VCaP (cell line): ENCODE measurements at regions not wholly inside any gene's neighbourhood (a gene's known extent, or its start where the extent isn't known, plus 50 kb on each side); places are given as distances from the start of the nearest gene placed in this dataset.
"Not testable (repeated sequence)": the region's sequence is repeated elsewhere in the genome, so short reads cannot be mapped to it uniquely, and the experiment has no call there.

ENCODE experiments used
- H3K27ac ChIP-seq: fragments of 450-650 bp; 2 replicates; pipeline ENCODE4 v1.5.1; 2017
- TF ChIP-seq, protein P1 (sequence below): fragments of 450-650 bp; conservative IDR thresholded peaks from 2 replicates; pipeline ENCODE4 v1.5.1; 2017; ENCODE audit warnings: mild to moderate bottlenecking, moderate library complexity

DNA sequence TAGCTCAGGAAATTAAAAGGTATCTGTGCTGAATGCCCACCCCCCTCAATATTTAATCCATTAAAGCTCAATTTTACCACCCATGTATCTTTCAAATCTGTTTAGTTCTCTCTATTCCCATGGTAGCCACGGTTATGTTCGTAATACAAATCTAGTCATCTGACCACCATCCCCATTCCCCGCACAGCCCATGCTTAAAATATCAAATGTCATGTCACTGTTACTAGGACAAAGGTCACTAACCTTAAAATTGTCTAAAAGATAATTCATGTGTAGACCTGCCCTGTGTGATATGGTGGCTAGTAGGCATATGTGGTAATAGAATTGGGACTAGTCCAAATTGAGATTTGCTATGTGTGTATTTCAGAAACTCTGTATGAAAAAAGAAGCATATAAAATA is 728.5 kb upstream of the B3GALT2 start:
- TF ChIP-seq, protein P1, sequence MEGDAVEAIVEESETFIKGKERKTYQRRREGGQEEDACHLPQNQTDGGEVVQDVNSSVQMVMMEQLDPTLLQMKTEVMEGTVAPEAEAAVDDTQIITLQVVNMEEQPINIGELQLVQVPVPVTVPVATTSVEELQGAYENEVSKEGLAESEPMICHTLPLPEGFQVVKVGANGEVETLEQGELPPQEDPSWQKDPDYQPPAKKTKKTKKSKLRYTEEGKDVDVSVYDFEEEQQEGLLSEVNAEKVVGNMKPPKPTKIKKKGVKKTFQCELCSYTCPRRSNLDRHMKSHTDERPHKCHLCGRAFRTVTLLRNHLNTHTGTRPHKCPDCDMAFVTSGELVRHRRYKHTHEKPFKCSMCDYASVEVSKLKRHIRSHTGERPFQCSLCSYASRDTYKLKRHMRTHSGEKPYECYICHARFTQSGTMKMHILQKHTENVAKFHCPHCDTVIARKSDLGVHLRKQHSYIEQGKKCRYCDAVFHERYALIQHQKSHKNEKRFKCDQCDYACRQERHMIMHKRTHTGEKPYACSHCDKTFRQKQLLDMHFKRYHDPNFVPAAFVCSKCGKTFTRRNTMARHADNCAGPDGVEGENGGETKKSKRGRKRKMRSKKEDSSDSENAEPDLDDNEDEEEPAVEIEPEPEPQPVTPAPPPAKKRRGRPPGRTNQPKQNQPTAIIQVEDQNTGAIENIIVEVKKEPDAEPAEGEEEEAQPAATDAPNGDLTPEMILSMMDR, result no peak
- H3K27ac ChIP-seq, result no peak overlapping the region

DNA sequence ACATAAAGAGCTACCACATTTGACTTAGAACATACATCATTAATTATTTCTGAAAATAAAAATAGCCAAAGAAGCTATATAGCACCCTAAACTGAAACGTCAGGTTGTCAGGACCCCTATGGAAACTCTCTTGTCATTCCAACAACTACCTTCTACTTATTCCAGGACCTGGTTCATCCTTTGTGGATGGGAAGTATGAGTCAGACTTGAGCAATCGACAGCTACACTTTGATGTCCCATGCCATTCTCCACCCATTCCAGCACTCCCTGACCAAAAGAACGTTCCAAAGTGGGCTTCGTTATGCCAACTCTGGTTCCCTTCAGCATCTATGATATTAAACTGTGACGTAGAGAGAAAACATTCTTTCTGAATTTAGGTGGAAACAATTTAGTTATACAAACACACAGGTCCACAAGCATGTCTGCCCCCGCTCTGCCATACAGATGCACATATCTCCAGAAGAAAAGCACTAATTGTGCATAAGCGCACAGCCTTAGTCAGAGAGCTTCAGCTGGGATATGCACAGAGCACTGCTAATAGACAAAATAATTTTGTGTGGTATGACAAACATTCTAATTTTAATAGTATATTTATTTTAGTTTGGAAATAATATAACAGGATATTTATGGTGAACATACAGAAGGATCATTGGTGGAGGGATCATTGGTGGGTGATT is 723.1 kb upstream of the B3GALT2 start:
- no peak overlapping the region for H3K27ac ChIP-seq
- TF ChIP-seq, protein P1, result no peak

DNA sequence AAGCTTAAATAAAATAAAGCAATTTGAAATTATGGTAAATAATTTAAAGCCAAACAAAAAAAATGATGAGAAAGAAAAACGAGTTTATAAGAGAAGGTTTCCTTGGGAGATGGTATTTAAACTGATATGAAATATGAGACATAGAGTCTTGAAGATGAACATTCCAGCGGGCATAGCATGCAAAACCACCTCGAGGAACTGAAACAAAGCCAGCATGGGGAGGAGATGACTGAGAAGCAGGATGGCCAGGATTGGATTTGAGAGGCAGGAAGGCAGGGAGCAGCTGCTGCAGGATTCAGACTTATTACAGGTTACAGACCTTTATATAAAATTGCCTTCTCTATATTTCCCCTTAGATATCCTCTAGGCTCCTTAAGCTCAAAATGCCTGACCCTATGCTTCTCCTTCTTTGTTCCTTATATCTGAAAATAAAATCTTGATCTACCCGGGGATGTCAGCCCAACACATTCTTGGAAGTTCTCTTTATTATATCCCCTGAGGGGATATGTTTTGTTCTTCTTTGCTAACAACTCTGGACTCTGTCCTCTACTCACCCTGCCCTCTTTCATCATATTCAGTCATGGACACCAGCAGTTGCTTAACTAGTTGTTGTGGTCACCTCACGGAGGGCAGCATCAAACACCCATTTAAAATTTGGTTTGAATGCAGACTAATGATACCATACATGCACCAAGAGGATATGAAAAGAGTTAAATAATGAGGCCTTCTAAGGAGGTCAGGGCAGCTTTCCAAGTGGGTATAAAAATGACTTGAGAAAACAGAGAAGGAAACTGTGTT is 719.1 kb upstream of the B3GALT2 start:
- TF ChIP-seq, protein P1, result no peak
- H3K27ac ChIP-seq, result no peak overlapping the region

GRCh38 chr1:193891788-193892187 is 705.4 kb upstream of the B3GALT2 start:
- H3K27ac ChIP-seq, result no peak overlapping the region
- TF ChIP-seq, protein P1, result no peak

DNA sequence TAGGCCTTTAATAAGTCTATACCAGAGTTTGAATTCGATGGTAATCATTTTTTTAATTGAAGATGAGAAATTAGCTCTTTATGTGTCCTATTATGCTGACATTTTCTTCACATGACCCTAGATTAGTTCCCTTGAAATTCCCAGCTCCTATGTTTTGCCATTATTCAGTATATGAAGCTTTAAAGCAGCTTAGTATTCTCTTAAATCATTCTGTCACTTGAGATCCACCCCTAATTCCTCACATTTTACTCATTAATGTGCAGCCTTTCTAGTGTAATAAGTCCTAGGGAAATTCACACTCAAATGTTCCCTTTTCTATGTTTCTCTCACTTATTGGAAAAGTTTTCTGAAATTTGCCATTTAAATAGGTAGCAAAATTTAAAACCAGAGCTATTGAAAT is 704.5 kb upstream of the B3GALT2 start:
- TF ChIP-seq, protein P1, result no peak
- H3K27ac ChIP-seq, result no peak overlapping the region

DNA sequence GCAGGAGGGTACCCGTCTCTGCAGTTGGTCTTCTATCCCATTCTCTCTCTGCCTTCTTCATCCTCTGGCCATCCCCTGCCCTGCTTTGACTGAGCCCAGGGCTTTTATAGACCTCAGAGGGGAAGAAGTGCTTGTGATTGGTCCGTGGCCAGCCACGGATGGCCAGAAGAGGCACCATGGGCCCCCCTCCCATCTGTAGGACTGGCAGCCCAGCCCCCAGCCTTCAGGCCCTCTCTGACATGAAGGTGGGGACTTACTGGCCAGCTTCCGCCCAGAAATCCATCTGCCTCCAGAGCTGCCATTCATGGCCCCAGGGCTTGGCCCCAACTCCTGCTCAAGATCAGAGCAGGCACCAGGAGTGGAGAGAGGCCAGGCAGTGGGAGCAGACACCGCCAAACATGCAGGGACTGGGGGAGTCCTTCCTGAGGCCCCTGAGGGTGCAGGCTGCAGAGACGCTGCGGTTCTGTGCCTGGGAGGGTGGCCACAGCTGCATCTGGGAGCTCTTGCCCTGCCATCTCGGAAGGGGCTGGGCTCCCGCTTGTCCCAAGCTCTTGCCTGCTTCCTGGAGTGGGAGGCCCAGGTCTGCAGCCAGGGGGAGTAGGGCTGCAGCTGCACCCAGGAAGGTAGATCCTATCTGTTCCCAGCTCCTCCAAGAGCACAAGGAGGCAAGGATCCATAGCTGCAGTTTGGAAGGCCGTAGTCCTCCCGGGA is 698.6 kb upstream of the B3GALT2 start:
- TF ChIP-seq, protein P1, result no peak
- no peak overlapping the region for H3K27ac ChIP-seq

DNA sequence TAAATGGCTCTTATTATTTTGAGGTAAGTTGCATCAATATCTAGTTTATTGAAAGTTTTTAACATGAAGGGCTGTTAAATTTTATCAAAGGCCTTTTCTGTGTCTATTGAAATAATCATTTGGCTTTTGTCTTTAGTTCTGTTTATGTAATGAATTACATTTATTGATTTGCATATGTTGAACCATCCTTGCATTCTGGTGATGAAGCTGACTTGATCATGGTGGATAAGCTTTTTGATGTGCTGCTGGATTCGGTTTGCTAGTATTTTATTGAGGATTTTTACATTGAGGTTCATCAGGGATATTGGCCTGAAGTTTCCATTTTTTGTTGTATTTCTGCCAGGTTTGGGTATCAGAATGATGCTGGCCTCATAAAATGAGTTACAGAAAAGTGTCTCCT is 691.5 kb upstream of the B3GALT2 start:
- H3K27ac ChIP-seq, result not testable (repeated sequence)

DNA sequence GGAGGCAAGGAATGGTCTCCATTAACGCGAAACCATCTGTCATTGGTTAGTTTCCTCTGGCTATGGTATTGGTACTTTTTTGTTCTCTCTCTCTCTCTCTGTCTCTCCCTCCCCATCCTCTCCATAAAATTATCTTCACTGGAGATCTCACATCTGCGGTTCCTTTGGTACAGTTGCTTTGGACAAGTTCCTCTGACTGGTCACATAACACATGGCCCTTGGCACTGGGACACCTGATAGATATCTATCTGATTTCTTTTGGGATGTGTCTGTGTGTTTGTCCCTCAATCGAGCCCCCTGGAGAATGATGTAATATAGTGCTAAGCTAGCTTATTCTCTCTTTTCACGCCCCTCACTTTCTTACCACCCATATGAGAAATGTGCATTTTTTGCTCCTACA is 682.0 kb upstream of the B3GALT2 start:
- no peak overlapping the region for H3K27ac ChIP-seq
- TF ChIP-seq, protein P1, result no peak
